ENCODE measurements at regions not wholly inside any gene's neighbourhood (a gene's known extent, or its start where the extent isn't known, plus 50 kb on each side); places are given as distances from the start of the nearest gene placed in this dataset.
"Not testable (repeated sequence)": the region's sequence is repeated elsewhere in the genome, so short reads cannot be mapped to it uniquely, and the experiment has no call there.

GRCh38 chr13:68890101-68890500, 1217.5 kb upstream of the ATXN8OS start:
- POLR2A ChIA-PET, CTCF ChIA-PET: not testable (repeated sequence)

GRCh38 chr13:68888832-68889231, 1218.8 kb upstream of the ATXN8OS start:
- ChIA-PET POLR2A (no interaction called here), CTCF (no interaction called here)

- POLR2A ChIA-PET, result no interaction called here
These were observed 1235.3 kb upstream of the ATXN8OS start for GRCh38 chr13:68872338-68872737.

GRCh38 chr13:68851026-68851425, 1256.6 kb upstream of the ATXN8OS start:
- CTCF ChIA-PET, result no interaction called here

More at GRCh38 chr13:68872338-68872737, 1235.3 kb upstream of the ATXN8OS start:
- CTCF ChIA-PET, result no interaction called here

GRCh38 chr13:68850160-68850559, 1257.5 kb upstream of the ATXN8OS start:
- ChIA-PET POLR2A (no interaction called here), CTCF (no interaction called here)

More at GRCh38 chr13:68851026-68851425, 1256.6 kb upstream of the ATXN8OS start:
- POLR2A ChIA-PET, result no interaction called here

GRCh38 chr13:68846663-68847062, 1261.0 kb upstream of the ATXN8OS start:
- CTCF ChIA-PET, result no interaction called here
- POLR2A ChIA-PET, result no interaction called here

- POLR2A ChIA-PET, result no interaction called here
- CTCF ChIA-PET, result no interaction called here
These were observed 1273.3 kb upstream of the ATXN8OS start for GRCh38 chr13:68834375-68834774.

- POLR2A ChIA-PET, result no interaction called here
- CTCF ChIA-PET, result no interaction called here
These were observed 1290.9 kb upstream of the ATXN8OS start for GRCh38 chr13:68816715-68817114.

- POLR2A ChIA-PET, result no interaction called here
- CTCF ChIA-PET, result no interaction called here
These were observed 1294.3 kb upstream of the ATXN8OS start for GRCh38 chr13:68813180-68813796.

- ChIA-PET CTCF (no interaction called here), POLR2A (no interaction called here)
These were observed 1297.0 kb upstream of the ATXN8OS start for GRCh38 chr13:68810660-68811059.

GRCh38 chr13:68808456-68808855, 1299.2 kb upstream of the ATXN8OS start:
- POLR2A ChIA-PET, result no interaction called here

GRCh38 chr13:68806125-68806524, 1301.5 kb upstream of the ATXN8OS start:
- CTCF ChIA-PET, result no interaction called here
- POLR2A ChIA-PET, result no interaction called here

More at GRCh38 chr13:68808456-68808855, 1299.2 kb upstream of the ATXN8OS start:
- CTCF ChIA-PET, result no interaction called here

- ChIA-PET CTCF (no interaction called here), POLR2A (no interaction called here)
These were observed 1323.4 kb upstream of the ATXN8OS start for GRCh38 chr13:68784275-68784674.

- ChIA-PET POLR2A (no interaction called here), CTCF (no interaction called here)
These were observed 1348.0 kb upstream of the ATXN8OS start for GRCh38 chr13:68759617-68760016.

- ChIA-PET POLR2A (no interaction called here), CTCF (no interaction called here)
These were observed 1357.8 kb upstream of the ATXN8OS start for GRCh38 chr13:68749796-68750195.

- ChIA-PET CTCF (no interaction called here), POLR2A (no interaction called here)
These were observed 1359.6 kb upstream of the ATXN8OS start for GRCh38 chr13:68748038-68748437.

- POLR2A ChIA-PET, result no interaction called here
- CTCF ChIA-PET, result no interaction called here
These were observed 1362.1 kb upstream of the ATXN8OS start for GRCh38 chr13:68745502-68745901.

GRCh38 chr13:68736961-68737360, 1370.7 kb upstream of the ATXN8OS start:
- POLR2A ChIA-PET, result no interaction called here
- CTCF ChIA-PET, result no interaction called here

GRCh38 chr13:68727798-68728197, 1379.8 kb upstream of the ATXN8OS start:
- POLR2A ChIA-PET, result no interaction called here
- CTCF ChIA-PET, result no interaction called here

- ChIA-PET CTCF (no interaction called here), POLR2A (no interaction called here)
These were observed 1380.5 kb upstream of the ATXN8OS start for GRCh38 chr13:68727165-68727564.

- CTCF ChIA-PET, result no interaction called here
- POLR2A ChIA-PET, result no interaction called here
These were observed 1387.8 kb upstream of the ATXN8OS start for GRCh38 chr13:68719815-68720214.

- POLR2A ChIA-PET, result no interaction called here
- CTCF ChIA-PET, result no interaction called here
These were observed 1392.0 kb upstream of the ATXN8OS start for GRCh38 chr13:68715651-68716050.

GRCh38 chr13:68714292-68714691, 1393.3 kb upstream of the ATXN8OS start:
- POLR2A ChIA-PET, result no interaction called here
- CTCF ChIA-PET, result no interaction called here
